ENCODE measurements at regions not wholly inside any gene's neighbourhood (a gene's known extent, or its start where the extent isn't known, plus 50 kb on each side); places are given as distances from the start of the nearest gene placed in this dataset.

DNA sequence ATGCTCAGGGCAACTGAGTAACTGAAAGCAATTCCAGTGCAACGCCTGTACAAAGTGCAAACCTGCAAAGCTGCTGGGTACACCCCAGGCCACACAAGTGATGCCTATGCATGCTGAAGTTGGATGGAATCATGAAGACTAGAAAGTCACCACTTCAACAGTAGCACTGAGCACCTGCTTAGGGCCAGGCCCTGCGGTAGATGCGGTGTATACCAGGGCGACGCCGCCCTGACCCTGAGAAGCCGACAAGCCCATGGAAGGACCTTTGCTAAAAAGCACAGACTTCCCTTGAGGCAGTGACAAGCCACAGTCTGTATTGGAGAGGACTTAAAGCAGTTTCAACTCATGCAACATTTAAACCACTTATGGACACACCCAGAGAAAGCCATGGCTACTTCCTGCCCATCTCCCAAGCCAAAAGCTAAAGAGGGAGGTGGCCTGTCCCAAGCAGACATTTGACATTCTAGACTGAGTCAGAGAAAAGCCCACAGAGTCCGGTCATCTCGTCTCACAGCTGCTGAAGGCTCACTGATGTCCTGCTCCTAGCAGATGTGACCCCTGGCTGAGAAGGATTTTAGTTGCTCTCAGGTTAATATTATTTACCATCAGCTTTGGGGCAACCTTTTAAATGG lies 843.9 kb upstream of the TMEM132C start:
- ATAC-seq (no peak), DNase-seq (ENCODE audit: low spot score) (no peak)
- H3K4me1 Mint-ChIP-seq: no peaks in the 10 kb centered on the region
- TF ChIP-seq JUN (CRISPR knock-in tag; IDR thresholded peaks at IDR 0.05): no peak
- TF ChIP-seq, protein P1, sequence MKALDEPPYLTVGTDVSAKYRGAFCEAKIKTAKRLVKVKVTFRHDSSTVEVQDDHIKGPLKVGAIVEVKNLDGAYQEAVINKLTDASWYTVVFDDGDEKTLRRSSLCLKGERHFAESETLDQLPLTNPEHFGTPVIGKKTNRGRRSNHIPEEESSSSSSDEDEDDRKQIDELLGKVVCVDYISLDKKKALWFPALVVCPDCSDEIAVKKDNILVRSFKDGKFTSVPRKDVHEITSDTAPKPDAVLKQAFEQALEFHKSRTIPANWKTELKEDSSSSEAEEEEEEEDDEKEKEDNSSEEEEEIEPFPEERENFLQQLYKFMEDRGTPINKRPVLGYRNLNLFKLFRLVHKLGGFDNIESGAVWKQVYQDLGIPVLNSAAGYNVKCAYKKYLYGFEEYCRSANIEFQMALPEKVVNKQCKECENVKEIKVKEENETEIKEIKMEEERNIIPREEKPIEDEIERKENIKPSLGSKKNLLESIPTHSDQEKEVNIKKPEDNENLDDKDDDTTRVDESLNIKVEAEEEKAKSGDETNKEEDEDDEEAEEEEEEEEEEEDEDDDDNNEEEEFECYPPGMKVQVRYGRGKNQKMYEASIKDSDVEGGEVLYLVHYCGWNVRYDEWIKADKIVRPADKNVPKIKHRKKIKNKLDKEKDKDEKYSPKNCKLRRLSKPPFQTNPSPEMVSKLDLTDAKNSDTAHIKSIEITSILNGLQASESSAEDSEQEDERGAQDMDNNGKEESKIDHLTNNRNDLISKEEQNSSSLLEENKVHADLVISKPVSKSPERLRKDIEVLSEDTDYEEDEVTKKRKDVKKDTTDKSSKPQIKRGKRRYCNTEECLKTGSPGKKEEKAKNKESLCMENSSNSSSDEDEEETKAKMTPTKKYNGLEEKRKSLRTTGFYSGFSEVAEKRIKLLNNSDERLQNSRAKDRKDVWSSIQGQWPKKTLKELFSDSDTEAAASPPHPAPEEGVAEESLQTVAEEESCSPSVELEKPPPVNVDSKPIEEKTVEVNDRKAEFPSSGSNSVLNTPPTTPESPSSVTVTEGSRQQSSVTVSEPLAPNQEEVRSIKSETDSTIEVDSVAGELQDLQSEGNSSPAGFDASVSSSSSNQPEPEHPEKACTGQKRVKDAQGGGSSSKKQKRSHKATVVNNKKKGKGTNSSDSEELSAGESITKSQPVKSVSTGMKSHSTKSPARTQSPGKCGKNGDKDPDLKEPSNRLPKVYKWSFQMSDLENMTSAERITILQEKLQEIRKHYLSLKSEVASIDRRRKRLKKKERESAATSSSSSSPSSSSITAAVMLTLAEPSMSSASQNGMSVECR (CRISPR knock-in tag; IDR thresholded peaks at IDR 0.05; ENCODE audit: borderline replicate concordance): no peak
- TF ChIP-seq CREB1 (CRISPR knock-in tag; IDR thresholded peaks at IDR 0.05): no peak
- TF ChIP-seq ZNF219 (CRISPR knock-in tag; IDR thresholded peaks at IDR 0.05; ENCODE audit: borderline replicate concordance): no peak
- TF ChIP-seq, protein P2, sequence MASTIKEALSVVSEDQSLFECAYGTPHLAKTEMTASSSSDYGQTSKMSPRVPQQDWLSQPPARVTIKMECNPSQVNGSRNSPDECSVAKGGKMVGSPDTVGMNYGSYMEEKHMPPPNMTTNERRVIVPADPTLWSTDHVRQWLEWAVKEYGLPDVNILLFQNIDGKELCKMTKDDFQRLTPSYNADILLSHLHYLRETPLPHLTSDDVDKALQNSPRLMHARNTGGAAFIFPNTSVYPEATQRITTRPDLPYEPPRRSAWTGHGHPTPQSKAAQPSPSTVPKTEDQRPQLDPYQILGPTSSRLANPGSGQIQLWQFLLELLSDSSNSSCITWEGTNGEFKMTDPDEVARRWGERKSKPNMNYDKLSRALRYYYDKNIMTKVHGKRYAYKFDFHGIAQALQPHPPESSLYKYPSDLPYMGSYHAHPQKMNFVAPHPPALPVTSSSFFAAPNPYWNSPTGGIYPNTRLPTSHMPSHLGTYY (CRISPR knock-in tag; IDR thresholded peaks at IDR 0.05): no peak
- no peak for TF ChIP-seq NFYB (CRISPR knock-in tag; conservative IDR thresholded peaks at IDR 0.05; ENCODE audit: low read depth)
- TF ChIP-seq ZNF232 (CRISPR knock-in tag; IDR thresholded peaks at IDR 0.05): no peak
- no peak for TF ChIP-seq TCF7 (CRISPR knock-in tag; IDR thresholded peaks at IDR 0.05; ENCODE audit: low read depth)
- no peak for TF ChIP-seq SOX15 (CRISPR knock-in tag; IDR thresholded peaks at IDR 0.05)
- TF ChIP-seq ZNF423 (CRISPR knock-in tag; IDR thresholded peaks at IDR 0.05): no peak
- TF ChIP-seq, protein P3, sequence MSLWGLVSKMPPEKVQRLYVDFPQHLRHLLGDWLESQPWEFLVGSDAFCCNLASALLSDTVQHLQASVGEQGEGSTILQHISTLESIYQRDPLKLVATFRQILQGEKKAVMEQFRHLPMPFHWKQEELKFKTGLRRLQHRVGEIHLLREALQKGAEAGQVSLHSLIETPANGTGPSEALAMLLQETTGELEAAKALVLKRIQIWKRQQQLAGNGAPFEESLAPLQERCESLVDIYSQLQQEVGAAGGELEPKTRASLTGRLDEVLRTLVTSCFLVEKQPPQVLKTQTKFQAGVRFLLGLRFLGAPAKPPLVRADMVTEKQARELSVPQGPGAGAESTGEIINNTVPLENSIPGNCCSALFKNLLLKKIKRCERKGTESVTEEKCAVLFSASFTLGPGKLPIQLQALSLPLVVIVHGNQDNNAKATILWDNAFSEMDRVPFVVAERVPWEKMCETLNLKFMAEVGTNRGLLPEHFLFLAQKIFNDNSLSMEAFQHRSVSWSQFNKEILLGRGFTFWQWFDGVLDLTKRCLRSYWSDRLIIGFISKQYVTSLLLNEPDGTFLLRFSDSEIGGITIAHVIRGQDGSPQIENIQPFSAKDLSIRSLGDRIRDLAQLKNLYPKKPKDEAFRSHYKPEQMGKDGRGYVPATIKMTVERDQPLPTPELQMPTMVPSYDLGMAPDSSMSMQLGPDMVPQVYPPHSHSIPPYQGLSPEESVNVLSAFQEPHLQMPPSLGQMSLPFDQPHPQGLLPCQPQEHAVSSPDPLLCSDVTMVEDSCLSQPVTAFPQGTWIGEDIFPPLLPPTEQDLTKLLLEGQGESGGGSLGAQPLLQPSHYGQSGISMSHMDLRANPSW (CRISPR knock-in tag; conservative IDR thresholded peaks at IDR 0.05; ENCODE audit: low read depth): no peak
- TF ChIP-seq GTF2I (CRISPR knock-in tag; conservative IDR thresholded peaks at IDR 0.05): no peak
- TF ChIP-seq HMGA2 (CRISPR knock-in tag; IDR thresholded peaks at IDR 0.05): no peak
- POLR2A ChIA-PET: no interaction called here
- H3K27ac Mint-ChIP-seq: no peak overlapping the region
- H3K27me3 Mint-ChIP-seq (ENCODE audit: low read depth): no peaks in the 10 kb centered on the region; the same call in none of the 2 replicates
- H3K9me3 Mint-ChIP-seq: peaks cover 74% of the 10 kb centered on the region
- CTCF ChIA-PET: no interaction called here
- H3K4me3 Mint-ChIP-seq: no peak overlapping the region
- peaks cover 58% of the 10 kb centered on the region for H3K36me3 Mint-ChIP-seq

DNA sequence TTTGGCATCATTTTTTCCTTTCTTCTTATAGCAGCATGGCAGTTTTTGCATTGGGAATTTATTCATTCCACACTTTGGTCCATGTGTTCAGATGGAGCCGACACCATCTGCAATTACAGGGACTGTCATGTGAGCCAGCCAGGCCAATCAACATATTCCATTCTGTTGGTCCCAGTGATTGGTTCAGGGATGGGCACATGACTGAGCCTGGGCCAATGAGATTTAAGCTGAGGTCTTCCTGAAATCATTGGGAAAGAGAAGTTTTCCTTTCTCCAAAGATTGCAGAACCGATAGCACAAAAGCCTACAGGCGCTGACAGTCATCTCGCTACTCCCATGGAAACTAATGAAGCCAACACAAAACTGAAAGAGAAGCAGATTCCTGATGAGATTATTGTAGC lies 841.5 kb upstream of the TMEM132C start:
- H3K9me3 Mint-ChIP-seq: peaks cover 73% of the 10 kb centered on the region
- ATAC-seq: no peak
- CTCF ChIA-PET: no interaction called here

More for the DNA sequence above, 841.5 kb upstream of the TMEM132C start:
- POLR2A ChIA-PET: no interaction called here
- Mint-ChIP-seq H3K27ac (no peak overlapping the region), H3K27me3 (ENCODE audit: low read depth) (peaks cover 5% of the 10 kb centered on the region), H3K4me3 (no peak overlapping the region), H3K4me1 (no peaks in the 10 kb centered on the region), H3K36me3 (peaks cover 58% of the 10 kb centered on the region)
- TF ChIP-seq, protein P4, sequence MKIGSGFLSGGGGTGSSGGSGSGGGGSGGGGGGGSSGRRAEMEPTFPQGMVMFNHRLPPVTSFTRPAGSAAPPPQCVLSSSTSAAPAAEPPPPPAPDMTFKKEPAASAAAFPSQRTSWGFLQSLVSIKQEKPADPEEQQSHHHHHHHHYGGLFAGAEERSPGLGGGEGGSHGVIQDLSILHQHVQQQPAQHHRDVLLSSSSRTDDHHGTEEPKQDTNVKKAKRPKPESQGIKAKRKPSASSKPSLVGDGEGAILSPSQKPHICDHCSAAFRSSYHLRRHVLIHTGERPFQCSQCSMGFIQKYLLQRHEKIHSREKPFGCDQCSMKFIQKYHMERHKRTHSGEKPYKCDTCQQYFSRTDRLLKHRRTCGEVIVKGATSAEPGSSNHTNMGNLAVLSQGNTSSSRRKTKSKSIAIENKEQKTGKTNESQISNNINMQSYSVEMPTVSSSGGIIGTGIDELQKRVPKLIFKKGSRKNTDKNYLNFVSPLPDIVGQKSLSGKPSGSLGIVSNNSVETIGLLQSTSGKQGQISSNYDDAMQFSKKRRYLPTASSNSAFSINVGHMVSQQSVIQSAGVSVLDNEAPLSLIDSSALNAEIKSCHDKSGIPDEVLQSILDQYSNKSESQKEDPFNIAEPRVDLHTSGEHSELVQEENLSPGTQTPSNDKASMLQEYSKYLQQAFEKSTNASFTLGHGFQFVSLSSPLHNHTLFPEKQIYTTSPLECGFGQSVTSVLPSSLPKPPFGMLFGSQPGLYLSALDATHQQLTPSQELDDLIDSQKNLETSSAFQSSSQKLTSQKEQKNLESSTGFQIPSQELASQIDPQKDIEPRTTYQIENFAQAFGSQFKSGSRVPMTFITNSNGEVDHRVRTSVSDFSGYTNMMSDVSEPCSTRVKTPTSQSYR (CRISPR knock-in tag; IDR thresholded peaks at IDR 0.05): no peak
- TF ChIP-seq, protein P5, sequence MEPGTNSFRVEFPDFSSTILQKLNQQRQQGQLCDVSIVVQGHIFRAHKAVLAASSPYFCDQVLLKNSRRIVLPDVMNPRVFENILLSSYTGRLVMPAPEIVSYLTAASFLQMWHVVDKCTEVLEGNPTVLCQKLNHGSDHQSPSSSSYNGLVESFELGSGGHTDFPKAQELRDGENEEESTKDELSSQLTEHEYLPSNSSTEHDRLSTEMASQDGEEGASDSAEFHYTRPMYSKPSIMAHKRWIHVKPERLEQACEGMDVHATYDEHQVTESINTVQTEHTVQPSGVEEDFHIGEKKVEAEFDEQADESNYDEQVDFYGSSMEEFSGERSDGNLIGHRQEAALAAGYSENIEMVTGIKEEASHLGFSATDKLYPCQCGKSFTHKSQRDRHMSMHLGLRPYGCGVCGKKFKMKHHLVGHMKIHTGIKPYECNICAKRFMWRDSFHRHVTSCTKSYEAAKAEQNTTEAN (CRISPR knock-in tag; IDR thresholded peaks at IDR 0.05): no peak
- no peak for TF ChIP-seq RELA (CRISPR knock-in tag; IDR thresholded peaks at IDR 0.05; ENCODE audit: borderline replicate concordance)
- no peak for DNase-seq (ENCODE audit: low spot score)
